Fibroblast of lung (primary cell): ENCODE measurements at regions not wholly inside any gene's neighbourhood (a gene's known extent, or its start where the extent isn't known, plus 50 kb on each side); places are given as distances from the start of the nearest gene placed in this dataset.

Experiments
- EZH2 ChIP-seq: IDR thresholded peaks from 2 replicates; pipeline ENCODE4 v1.5.1; 2012; ENCODE audit warnings: low read length, control low read depth, mild to moderate bottlenecking; ENCODE audit errors: missing control alignments
- TF ChIP-seq, protein P1 (sequence below), 2 donors: IDR thresholded peaks in 1 of 2; conservative IDR thresholded peaks in 1 of 2; 1 replicate in 1 of 2; 2 replicates in 1 of 2; pipeline ENCODE4 v1.5.1; 2011 to 2012; ENCODE audit warnings: low read length in 2 of 2, control low read depth in 1 of 2, inconsistent platforms in 1 of 2, low read depth in 1 of 2, mild to moderate bottlenecking in 1 of 2

DNA sequence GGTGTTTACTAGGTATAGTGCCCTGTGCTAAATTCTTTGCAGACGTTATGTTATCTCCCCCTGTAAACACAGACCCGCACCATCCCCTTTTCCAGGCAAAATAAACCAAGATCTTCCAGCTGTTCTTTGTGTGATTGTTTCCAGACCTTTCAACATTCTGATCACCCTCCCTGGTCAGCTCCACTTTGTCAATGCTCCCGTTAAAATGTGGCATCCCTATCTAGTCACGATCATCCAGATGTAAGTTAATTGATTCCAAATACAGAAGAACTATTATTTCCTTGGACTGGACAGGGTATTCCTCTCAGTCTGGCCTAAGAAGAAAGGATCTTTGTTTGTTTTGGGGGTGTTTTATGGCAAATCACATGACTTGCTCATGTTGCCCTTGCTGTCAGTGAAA lies 127.6 kb upstream of the ARID2 start:
- TF ChIP-seq, protein P1, sequence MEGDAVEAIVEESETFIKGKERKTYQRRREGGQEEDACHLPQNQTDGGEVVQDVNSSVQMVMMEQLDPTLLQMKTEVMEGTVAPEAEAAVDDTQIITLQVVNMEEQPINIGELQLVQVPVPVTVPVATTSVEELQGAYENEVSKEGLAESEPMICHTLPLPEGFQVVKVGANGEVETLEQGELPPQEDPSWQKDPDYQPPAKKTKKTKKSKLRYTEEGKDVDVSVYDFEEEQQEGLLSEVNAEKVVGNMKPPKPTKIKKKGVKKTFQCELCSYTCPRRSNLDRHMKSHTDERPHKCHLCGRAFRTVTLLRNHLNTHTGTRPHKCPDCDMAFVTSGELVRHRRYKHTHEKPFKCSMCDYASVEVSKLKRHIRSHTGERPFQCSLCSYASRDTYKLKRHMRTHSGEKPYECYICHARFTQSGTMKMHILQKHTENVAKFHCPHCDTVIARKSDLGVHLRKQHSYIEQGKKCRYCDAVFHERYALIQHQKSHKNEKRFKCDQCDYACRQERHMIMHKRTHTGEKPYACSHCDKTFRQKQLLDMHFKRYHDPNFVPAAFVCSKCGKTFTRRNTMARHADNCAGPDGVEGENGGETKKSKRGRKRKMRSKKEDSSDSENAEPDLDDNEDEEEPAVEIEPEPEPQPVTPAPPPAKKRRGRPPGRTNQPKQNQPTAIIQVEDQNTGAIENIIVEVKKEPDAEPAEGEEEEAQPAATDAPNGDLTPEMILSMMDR (conservative IDR thresholded peaks at IDR 0.05 in 1 of 2, IDR thresholded peaks at IDR 0.05 in 1 of 2; ENCODE audit: low read depth in 1 of 2, low read length in 2 of 2): no peak
- no peak for TF ChIP-seq EZH2
